ENCODE measurements at regions not wholly inside any gene's neighbourhood (a gene's known extent, or its start where the extent isn't known, plus 50 kb on each side); places are given as distances from the start of the nearest gene placed in this dataset.

DNA sequence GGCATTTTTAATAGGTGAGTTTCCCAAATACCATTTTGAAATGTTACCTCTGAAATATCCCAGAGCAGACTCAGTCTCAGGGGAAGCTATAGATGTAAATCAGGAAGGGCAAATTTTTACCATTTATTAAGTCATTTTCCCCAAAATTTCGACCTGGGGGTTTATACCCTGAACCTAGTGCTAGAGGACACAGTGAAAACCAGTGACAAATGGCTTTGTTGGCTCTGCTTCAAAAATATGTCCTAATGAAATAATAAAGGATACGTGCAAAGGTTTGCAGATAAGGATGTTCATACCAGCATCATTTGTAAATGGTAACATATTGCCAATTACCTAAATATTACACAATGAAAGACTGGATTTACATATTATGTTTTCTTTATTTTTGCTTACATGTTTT lies 546.7 kb upstream of the ADAMTS9 start (continued):
- TF ChIP-seq, protein P1, sequence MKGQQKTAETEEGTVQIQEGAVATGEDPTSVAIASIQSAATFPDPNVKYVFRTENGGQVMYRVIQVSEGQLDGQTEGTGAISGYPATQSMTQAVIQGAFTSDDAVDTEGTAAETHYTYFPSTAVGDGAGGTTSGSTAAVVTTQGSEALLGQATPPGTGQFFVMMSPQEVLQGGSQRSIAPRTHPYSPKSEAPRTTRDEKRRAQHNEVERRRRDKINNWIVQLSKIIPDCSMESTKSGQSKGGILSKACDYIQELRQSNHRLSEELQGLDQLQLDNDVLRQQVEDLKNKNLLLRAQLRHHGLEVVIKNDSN (IDR thresholded peaks at IDR 0.05; ENCODE audit: borderline replicate concordance, extremely low read length, insufficient read depth, low read depth, low read length), result no peak
- TF ChIP-seq MTA2 (IDR thresholded peaks at IDR 0.05; ENCODE audit: low read depth) (no peak), SMC3 (IDR thresholded peaks at IDR 0.05; ENCODE audit: borderline replicate concordance, low read length) (no peak), RB1 (IDR thresholded peaks at IDR 0.05; ENCODE audit: borderline replicate concordance) (no peak)
- TF ChIP-seq, protein P2, sequence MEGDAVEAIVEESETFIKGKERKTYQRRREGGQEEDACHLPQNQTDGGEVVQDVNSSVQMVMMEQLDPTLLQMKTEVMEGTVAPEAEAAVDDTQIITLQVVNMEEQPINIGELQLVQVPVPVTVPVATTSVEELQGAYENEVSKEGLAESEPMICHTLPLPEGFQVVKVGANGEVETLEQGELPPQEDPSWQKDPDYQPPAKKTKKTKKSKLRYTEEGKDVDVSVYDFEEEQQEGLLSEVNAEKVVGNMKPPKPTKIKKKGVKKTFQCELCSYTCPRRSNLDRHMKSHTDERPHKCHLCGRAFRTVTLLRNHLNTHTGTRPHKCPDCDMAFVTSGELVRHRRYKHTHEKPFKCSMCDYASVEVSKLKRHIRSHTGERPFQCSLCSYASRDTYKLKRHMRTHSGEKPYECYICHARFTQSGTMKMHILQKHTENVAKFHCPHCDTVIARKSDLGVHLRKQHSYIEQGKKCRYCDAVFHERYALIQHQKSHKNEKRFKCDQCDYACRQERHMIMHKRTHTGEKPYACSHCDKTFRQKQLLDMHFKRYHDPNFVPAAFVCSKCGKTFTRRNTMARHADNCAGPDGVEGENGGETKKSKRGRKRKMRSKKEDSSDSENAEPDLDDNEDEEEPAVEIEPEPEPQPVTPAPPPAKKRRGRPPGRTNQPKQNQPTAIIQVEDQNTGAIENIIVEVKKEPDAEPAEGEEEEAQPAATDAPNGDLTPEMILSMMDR (IDR thresholded peaks at IDR 0.05 in 2 of 3, conservative IDR thresholded peaks at IDR 0.05 in 1 of 3; ENCODE audit: control insufficient read depth in 2 of 3, extremely low read depth in 1 of 3, insufficient read depth in 1 of 3, low read depth in 3 of 3, low read length in 3 of 3), result no peak
- TF ChIP-seq, protein P3, sequence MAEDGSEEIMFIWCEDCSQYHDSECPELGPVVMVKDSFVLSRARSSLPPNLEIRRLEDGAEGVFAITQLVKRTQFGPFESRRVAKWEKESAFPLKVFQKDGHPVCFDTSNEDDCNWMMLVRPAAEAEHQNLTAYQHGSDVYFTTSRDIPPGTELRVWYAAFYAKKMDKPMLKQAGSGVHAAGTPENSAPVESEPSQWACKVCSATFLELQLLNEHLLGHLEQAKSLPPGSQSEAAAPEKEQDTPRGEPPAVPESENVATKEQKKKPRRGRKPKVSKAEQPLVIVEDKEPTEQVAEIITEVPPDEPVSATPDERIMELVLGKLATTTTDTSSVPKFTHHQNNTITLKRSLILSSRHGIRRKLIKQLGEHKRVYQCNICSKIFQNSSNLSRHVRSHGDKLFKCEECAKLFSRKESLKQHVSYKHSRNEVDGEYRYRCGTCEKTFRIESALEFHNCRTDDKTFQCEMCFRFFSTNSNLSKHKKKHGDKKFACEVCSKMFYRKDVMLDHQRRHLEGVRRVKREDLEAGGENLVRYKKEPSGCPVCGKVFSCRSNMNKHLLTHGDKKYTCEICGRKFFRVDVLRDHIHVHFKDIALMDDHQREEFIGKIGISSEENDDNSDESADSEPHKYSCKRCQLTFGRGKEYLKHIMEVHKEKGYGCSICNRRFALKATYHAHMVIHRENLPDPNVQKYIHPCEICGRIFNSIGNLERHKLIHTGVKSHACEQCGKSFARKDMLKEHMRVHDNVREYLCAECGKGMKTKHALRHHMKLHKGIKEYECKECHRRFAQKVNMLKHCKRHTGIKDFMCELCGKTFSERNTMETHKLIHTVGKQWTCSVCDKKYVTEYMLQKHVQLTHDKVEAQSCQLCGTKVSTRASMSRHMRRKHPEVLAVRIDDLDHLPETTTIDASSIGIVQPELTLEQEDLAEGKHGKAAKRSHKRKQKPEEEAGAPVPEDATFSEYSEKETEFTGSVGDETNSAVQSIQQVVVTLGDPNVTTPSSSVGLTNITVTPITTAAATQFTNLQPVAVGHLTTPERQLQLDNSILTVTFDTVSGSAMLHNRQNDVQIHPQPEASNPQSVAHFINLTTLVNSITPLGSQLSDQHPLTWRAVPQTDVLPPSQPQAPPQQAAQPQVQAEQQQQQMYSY (CRISPR knock-in tag; IDR thresholded peaks at IDR 0.05), result no peak
- TF ChIP-seq, protein P4, sequence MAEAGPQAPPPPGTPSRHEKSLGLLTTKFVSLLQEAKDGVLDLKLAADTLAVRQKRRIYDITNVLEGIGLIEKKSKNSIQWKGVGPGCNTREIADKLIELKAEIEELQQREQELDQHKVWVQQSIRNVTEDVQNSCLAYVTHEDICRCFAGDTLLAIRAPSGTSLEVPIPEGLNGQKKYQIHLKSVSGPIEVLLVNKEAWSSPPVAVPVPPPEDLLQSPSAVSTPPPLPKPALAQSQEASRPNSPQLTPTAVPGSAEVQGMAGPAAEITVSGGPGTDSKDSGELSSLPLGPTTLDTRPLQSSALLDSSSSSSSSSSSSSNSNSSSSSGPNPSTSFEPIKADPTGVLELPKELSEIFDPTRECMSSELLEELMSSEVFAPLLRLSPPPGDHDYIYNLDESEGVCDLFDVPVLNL (IDR thresholded peaks at IDR 0.05; ENCODE audit: low read depth, low read length), result no peak

Data from GM12878 (cell line).